GM12878 (cell line): ENCODE measurements at regions not wholly inside any gene's neighbourhood (a gene's known extent, or its start where the extent isn't known, plus 50 kb on each side); places are given as distances from the start of the nearest gene placed in this dataset.
A peak's percentile ranks its signal among the peaks of the same experiment; 100 is the strongest.

Experiments used
- DPF2 ChIP-seq: fragments of 450-650 bp; IDR thresholded peaks from 2 replicates; pipeline ENCODE4 v1.6.1; 2017; ENCODE audit warnings: mild to moderate bottlenecking
- MXI1 ChIP-seq: fragments of 150-350 bp; IDR thresholded peaks from 2 replicates; pipeline ENCODE4 v1.6.1; 2011; ENCODE audit warnings: low read depth, mild to moderate bottlenecking, inconsistent platforms, low read length, improper control_type of control experiment
- TF ChIP-seq, protein P1 (sequence below), 3 experiments: IDR thresholded peaks in 2 of 3; conservative IDR thresholded peaks in 1 of 3; 2 replicates each; pipeline ENCODE4 v1.5.1; 2011; ENCODE audit warnings: low read depth in 3 of 3, low read length in 3 of 3, mild to moderate bottlenecking in 3 of 3, control low read depth in 2 of 3, moderate library complexity in 2 of 3, inconsistent platforms in 1 of 3, mixed read lengths in 1 of 3; ENCODE audit not compliant: control insufficient read depth in 2 of 3, insufficient read depth in 1 of 3; ENCODE audit errors: extremely low read depth in 1 of 3

DNA sequence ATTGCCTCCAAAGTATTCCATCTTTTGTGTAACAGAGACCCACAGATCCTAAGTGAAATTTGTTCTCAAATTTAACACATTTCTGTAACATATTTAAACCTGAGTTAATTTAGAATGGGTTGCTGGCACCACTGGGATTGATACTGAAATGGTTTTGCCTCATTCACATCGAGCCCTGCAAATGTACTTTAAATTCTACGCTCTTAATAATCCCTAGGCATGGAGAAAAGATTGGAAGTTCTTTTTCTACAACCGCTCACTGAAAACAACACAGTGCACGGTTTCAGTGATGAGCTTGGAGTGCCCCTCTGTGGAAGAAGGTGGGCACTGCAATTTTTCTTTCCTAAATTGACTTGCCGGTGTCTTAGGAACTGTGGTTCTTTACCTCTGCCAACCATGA is 109.9 kb upstream of the ATP11B start:
- TF ChIP-seq MXI1 (no peak), DPF2 (no peak)
- TF ChIP-seq, protein P1, sequence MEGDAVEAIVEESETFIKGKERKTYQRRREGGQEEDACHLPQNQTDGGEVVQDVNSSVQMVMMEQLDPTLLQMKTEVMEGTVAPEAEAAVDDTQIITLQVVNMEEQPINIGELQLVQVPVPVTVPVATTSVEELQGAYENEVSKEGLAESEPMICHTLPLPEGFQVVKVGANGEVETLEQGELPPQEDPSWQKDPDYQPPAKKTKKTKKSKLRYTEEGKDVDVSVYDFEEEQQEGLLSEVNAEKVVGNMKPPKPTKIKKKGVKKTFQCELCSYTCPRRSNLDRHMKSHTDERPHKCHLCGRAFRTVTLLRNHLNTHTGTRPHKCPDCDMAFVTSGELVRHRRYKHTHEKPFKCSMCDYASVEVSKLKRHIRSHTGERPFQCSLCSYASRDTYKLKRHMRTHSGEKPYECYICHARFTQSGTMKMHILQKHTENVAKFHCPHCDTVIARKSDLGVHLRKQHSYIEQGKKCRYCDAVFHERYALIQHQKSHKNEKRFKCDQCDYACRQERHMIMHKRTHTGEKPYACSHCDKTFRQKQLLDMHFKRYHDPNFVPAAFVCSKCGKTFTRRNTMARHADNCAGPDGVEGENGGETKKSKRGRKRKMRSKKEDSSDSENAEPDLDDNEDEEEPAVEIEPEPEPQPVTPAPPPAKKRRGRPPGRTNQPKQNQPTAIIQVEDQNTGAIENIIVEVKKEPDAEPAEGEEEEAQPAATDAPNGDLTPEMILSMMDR (IDR thresholded peaks at IDR 0.05 in 2 of 3, conservative IDR thresholded peaks at IDR 0.05 in 1 of 3; ENCODE audit: control insufficient read depth in 2 of 3, extremely low read depth in 1 of 3, insufficient read depth in 1 of 3, low read depth in 3 of 3, low read length in 3 of 3) = peak; percentile 89 to 98 (median 93); a peak in 5 of 6 replicates
